AG09309 (cell line): ENCODE measurements at regions not wholly inside any gene's neighbourhood (a gene's known extent, or its start where the extent isn't known, plus 50 kb on each side); places are given as distances from the start of the nearest gene placed in this dataset.

Experiments
- DNase-seq: peaks from one replicate; pipeline ENCODE4 v3.0.0-alpha.2; 2010; ENCODE audit warnings: low read depth
- H3K4me3 ChIP-seq: 2 replicates; pipeline ENCODE4 v1.5.1; 2011; ENCODE audit warnings: mild to moderate bottlenecking, low read depth, low read length, moderate library complexity; ENCODE audit not compliant: control insufficient read depth
- TF ChIP-seq, protein P1 (sequence below): IDR thresholded peaks from 2 replicates; pipeline ENCODE4 v1.5.1; 2011; ENCODE audit warnings: mild to moderate bottlenecking, low read depth, low read length, inconsistent platforms; ENCODE audit not compliant: insufficient read depth, control insufficient read depth; ENCODE audit errors: missing control alignments

- TF ChIP-seq, protein P1, sequence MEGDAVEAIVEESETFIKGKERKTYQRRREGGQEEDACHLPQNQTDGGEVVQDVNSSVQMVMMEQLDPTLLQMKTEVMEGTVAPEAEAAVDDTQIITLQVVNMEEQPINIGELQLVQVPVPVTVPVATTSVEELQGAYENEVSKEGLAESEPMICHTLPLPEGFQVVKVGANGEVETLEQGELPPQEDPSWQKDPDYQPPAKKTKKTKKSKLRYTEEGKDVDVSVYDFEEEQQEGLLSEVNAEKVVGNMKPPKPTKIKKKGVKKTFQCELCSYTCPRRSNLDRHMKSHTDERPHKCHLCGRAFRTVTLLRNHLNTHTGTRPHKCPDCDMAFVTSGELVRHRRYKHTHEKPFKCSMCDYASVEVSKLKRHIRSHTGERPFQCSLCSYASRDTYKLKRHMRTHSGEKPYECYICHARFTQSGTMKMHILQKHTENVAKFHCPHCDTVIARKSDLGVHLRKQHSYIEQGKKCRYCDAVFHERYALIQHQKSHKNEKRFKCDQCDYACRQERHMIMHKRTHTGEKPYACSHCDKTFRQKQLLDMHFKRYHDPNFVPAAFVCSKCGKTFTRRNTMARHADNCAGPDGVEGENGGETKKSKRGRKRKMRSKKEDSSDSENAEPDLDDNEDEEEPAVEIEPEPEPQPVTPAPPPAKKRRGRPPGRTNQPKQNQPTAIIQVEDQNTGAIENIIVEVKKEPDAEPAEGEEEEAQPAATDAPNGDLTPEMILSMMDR: no peak
- no peak for DNase-seq
- no peak overlapping the region for H3K4me3 ChIP-seq
Observed at GRCh38 chr6:102641426-102641825, 1247.9 kb downstream of the GRIK2 start.

GRCh38 chr6:102631921-102632320 lies 1238.4 kb downstream of the GRIK2 start:
- H3K4me3 ChIP-seq: no peak overlapping the region
- DNase-seq: no peak
- TF ChIP-seq, protein P1: no peak

GRCh38 chr6:102623201-102623600 lies 1229.7 kb downstream of the GRIK2 start:
- TF ChIP-seq, protein P1: no peak
- no peak overlapping the region for H3K4me3 ChIP-seq
- DNase-seq: no peak

- H3K4me3 ChIP-seq: no peak overlapping the region
- no peak for DNase-seq
- TF ChIP-seq, protein P1: no peak
Observed at GRCh38 chr6:102619585-102619984, 1226.1 kb downstream of the GRIK2 start.

DNA sequence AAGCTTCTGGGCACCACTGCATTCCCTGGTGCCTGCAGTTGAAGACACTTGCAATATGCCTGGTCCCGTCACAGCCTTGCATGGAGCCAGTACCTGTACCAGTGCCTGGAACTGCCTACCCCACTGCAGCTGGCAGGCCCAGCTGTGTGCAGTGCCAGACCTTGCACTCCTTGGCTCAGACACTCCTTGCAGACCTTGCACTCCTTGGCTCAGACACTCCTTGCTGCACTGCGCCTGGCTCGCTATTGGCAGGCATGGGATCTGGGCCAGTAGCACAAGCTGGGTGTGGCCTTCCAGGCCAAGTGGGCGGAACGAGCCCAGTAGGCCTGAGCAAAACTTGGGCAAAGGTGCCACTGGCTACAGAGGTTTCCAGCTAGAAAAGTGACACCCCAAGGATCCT lies 1189.1 kb downstream of the GRIK2 start:
- no peak for DNase-seq
- no peak overlapping the region for H3K4me3 ChIP-seq
- TF ChIP-seq, protein P1: no peak

DNA sequence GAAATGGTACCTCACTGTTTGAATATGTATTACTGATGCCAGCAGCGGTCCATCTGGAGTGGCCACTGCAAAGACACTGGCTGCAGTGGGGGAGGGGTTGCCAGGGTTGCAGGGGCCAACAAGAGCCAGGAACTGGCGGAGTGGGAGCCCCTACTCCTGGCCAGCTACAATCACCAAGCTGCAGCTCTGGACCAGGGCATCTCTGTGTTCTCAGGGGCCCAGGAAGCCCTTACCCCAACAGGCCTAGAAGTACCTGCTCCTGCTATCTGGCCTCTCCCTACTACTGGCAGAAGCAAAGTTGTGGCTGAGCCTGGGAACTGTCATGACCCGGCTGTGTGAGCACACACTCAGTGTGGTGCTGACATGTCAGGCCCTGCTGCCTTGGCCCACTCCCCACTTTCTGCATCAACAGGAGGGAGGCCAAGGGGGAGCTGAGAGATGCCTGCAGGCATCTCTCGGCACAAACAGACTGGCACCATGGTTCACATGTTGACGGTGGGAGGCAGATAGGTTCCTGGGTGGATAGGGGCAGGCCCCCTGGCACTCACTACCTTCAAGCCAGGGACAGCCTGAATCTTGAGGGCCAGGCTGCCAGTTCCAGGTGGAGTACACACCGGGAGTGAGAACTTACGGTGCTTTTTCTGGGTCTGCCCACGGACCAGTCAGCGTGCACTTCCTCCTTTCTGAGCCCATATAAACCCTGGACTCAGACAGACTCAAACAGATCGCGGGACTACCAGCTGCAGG lies 1188.0 kb downstream of the GRIK2 start:
- DNase-seq: no peak
- no peak overlapping the region for H3K4me3 ChIP-seq
- TF ChIP-seq, protein P1: no peak
